Occipital lobe (tissue), 1 donor: ENCODE measurements at regions not wholly inside any gene's neighbourhood (a gene's known extent, or its start where the extent isn't known, plus 50 kb on each side); places are given as distances from the start of the nearest gene placed in this dataset.

Experiments
- DNase-seq: peaks from one replicate; lab custom pipeline; 2025; lab: John Stamatoyannopoulos, UW

DNA sequence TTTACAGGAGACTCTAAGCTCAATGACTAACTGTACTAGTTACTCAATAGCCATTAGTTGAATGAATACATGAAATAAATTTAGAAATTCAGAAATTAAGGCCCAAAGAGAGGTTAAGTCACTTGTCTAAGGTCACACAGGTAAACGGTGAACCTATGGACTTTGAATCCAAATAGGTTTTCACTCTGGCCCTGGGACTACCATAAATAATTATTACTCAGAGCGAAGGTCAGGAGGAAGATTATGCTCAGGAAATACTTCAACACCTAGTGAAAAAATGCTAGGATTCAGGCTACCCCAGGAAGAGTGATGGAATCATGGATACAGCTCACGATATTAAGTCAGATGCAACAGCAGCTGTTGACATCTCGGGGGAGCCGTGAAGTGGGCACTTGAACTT, 417.4 kb downstream of the GABRG2 start:
- no peak for DNase-seq

DNA sequence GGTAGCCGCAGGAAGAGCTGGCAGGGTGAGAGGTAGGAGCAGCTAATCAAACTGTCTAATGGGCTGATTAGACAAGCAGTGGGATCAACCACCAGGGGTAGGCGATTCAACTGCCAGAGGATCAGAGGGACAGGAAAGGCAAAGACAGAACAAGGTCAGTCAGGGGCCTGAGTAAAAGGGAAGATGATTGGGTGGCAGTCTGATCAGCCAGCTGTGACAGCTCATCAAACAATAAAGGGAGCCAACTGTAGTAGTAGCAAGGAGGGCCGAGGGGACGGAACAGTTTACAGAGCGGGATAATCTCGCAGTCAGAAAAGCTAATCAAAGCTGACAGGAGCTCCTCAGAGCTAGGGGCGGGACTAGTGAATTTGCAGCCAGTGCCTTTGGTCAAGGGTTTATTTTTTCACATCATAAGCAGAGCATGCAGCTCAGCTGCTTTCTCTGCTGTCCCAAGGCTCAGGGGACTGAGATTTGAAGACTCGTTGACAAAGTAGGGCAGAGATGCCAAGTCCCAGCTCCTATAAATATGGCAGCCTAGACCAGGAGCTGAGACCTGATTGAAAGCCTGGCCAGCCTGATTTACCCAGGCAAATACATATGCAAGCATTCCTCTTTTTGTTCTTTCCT, 418.2 kb downstream of the GABRG2 start:
- no peak for DNase-seq

DNA sequence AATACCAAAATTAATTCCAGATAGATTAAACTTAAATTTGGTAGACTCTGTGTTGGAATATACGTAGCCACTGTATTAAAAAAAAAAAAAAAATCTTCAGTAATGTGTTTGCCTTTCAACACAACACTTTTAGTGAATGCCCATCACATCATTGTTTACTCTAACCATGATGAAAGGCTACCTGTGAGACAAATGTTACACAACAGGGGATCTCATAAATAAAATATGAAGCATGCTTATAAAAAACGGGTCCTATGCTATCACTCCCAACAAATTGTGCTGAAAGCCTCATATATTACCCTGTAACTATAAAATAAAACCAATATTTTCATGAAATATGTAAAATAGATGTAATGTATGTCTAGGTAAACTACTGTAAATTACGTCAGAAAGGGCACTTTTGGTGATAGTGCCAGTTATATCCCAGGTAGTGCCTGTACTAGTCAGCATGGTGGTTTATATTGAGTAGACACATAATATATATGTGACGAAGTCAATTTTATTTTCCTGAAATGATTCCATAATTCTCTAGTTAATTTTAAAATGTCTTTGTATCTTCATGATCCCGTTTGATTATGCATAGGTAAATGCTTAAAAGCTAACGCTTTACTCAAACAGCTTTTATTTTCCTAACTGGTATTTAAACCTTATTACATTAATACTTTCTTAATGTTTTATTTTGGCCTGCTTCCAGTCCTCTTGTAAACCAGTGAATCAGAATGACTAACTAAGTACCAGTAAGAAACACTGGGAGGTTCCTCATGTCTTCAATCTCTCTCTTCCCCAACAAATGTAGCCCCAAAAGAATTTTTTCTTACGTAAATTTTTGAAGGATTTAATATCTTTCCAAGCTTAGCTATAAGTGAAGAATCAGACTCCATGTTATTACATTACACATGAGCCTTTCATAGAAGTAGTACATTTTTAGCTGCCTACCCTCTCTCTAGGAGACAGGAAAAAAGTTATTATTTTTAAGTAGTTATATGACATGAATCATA, 420.3 kb downstream of the GABRG2 start:
- DNase-seq, result no peak

DNA sequence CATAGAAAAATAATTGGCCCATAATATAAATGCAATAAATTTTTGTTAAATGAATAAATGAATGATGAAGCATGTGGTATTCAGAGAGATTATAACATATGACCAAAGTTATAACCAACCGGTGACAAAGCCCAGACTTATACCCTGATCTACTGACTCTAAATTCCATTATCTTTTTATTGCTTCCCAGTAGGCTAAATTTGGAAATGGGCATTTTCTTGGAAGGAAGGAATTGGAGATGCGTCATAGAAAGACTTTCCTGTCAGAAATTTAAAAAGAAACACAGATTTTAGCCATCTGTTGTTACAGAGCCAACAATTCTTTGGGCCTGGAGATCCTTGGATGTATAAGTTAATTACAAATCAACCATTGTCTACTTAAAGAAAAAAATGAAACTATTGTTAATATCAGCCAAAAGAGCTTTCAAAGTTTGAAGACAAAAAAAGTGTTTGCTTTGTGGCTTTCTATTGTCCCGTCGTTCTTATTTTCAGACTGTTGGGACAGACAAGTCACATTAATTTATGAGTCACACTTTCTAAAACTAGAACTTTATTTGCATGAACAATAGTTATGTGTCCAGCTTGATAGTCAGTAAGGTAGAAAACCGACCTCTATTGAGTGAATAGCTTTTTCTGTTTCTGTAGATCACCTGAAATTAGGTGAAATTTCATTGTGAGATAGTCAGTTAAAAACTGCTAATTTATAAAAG, 428.7 kb downstream of the GABRG2 start:
- no peak for DNase-seq

DNA sequence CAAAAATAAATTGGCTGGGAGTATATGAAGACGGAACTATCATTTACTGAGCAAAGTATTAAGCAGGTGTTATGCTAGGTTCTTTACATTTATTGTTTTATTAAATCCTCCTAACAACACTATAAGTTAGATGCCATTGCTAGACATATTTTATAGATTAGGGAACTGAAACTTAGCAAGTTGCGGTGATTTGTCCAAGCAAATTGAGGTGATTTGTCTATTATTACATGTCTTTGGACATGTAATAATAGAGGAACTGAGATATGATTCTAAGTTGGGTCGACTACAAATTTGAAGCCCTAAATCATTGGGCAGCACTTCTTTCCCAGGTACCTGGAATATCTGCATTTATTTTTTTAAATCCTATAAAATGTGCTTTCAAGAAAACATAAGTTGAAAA, 429.9 kb downstream of the GABRG2 start:
- DNase-seq, result no peak

DNA sequence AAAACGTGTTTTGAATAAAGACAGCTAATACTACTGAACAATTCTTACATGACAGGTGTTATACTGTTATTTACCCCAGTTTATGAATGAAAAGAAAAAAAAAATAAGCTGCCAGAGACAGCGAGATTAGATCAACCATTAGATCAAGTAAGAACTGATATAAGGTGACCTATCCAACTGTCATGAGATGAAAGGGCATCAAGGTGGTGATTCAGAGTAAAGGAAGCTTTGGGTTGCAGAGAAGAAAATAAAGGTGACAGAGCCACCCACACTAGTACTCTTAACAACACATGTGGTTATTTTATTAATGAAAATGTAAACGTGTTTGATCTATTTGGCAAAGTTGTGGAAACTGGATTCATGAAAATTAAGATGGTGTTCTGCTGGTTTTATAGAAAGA, 435.2 kb downstream of the GABRG2 start:
- DNase-seq, result no peak

DNA sequence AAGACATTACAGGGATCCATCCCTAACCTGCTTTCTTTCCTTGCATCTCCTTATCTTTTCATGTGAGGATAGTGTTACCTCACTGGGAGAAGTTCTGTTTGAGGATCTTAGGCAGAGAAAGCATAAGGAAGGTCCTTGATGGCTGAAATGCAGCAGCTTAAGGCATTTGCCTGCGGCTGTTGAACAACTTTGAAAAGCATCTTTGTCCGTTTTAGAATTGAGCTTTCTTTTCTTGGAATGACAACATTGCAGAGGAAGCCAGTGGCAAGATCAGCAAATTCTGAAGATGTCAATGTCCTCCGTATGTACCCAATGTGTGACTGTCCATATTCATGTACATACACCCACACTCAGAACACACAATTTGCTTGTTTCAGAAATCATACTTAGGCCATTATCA, 436.2 kb downstream of the GABRG2 start:
- no peak for DNase-seq

DNA sequence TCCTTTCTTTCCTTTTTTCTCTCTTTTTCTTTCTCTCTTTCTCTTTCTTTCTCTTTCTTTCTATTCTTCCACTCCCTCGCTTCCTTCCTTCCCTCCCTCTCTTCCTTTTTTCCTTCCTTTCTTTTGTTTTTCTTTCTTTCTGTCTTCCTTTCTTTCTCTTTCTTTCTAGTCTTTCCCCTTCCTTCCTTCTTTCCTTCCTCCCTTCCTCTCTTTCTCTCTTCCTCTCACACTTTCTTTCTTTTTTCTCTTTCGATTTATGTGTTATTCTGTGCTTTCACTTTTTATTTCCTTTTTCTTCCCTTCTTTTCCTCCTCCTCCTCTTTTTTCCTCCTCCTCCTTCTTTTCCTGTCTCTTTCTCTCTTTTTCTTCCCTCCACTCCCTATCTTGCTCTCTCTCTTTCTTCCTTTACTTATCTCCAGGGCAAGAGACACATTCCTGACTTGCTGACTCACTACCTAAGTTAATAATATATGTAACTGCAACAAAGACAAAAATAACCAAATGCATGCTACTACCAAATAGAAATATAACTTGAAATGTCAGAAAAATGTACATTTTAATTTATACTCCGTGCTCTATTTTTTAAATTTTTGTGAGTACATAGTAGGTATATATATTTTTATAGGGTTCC, 445.5 kb downstream of the GABRG2 start:
- DNase-seq, result no peak

DNA sequence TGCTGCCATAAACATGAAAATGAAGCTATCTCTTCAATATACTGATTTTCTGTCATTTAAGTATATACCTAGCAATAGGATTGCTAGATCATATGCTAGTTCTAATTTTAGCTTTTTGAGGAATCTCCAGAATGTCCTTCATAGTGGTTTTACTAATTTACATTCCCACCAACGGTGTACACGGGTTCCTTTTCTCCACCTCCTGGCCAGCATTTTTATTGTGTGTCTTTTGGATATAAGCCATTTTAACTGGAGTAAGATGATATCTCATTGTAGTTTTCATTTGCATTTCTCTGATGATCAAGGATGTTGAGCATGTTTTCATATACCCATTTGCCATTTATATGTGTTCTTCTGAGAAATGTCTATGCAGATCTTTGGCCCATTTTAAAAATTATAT, 446.5 kb downstream of the GABRG2 start:
- DNase-seq, result no peak

DNA sequence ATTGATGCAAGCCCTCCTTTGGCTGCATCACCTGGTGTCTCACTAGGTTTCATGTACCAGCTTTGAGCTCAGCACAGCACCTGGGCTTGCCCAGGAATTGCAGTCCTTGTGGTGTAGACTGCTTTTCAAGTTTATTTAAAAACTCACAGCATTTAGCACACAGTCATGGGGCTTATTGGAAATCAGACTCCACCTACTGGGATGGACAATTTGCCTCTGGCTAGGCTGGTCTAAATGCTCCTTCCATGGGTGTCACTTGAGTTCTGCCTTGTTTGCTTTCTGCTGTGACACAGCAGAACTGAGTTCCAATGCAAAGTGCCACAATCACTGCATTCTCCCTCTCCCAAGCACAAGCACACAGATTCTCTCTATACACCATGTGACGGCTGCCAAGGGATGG, 453.3 kb downstream of the GABRG2 start:
- no peak for DNase-seq

DNA sequence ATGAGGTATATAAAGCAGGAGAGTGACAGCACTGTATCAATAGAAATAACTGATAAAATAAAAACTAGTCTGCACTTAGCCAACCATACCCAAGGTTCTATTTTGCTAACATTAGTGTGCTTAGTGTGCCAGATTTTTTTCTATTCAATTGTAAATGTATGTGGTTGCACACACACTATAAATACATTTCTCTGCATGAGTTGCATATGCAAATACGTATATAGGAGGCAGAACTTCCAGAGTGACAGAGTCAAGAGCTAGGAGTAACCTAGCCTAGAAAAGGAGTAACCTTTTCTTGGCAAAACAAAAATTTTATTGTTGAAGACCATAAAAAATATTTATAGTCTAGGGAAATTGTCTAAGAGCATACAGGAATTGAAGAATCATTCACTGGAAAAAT, 461.6 kb downstream of the GABRG2 start:
- no peak for DNase-seq

DNA sequence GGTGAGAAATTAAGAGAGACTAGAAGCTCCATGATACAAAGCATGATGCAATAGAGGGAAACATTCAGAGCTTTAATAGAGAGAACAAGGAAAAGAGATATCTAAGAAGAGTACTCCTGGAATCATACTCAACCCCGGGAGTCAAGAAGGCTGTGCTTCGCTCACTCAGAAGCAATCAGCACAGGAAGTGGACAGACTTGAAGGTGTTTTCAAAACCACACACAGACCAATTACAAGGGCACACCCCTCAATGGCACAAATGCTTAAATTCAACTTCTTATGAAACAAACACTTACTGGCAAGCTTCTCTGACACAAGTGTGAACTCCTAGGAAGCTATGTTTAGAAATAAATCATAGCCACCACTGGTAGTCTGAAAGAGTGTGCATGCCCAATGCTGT, 462.3 kb downstream of the GABRG2 start:
- DNase-seq, result no peak

DNA sequence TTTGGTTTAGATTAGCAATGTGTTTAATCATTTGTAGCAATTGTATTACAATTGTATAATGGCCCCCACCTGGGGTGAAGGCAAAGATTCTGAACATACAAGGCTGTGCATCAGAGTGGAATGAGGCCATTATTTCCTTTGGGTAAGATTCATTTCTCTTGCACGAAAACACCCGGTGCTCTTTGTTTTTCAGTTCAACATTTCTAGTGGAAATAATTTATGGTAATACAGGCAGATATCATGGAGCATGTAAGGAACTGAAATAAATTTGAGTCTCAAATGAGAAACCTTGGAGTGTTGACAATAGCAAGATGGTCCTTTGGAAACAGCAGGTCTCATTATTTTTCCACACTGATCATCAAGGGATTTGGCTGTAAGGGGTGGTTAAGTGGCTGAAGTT, 475.9 kb downstream of the GABRG2 start:
- DNase-seq, result no peak

DNA sequence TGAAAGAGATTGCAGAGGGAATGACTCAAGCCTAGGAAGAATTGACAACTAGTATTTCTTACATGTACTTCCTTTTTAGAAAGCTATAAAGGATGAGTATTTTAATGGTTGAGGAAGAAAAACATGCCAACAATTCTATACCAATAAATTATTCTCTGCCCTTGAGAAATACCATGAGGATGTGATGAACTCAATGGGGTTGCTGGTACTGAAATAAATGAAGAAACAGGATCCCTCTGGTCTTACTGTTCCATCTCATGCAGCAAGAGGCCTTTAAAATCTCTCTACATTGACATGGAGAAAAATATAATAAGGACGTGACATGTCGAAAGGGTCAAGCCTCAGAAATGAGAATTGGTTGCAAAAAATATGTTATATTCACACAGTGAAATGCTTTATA, 477.3 kb downstream of the GABRG2 start:
- DNase-seq, result no peak

DNA sequence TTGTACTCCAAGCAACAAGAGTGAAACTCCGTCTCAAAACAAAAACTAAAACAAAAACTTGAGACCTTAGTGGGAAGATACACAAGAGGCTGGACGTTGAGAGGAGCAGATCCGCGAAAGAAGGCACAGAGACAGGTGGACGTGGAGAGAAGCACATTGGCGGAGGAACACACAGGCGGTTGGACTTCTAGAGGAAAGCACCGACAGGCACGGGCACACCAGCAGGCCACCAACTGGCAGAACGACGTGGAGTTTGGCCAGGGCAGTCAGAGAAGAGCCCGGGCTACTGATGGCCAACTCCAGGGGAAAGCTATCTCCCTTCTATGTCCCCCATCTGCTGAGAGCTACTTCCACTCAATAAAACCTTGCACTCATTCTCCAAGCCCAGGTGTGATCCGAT, 482.7 kb downstream of the GABRG2 start:
- no peak for DNase-seq

DNA sequence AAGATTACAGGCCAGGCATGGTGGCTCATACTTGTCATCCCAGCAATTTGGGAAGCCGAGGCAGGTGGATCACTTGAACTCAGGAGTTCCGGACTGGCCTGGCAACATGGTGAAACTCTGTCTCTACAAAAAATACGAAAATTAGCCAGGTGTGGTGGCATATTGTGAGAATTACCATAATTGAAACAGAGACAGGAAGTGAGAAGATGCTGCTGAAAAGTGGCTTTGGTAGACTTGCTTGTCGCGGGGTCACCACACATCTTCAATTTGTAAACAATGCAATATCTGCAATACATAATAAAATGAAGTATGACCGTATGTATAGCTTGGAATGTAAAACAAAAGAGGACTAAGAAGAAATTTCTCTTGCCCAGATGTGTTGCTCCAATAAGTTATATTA, 490.5 kb downstream of the GABRG2 start:
- DNase-seq, result no peak

DNA sequence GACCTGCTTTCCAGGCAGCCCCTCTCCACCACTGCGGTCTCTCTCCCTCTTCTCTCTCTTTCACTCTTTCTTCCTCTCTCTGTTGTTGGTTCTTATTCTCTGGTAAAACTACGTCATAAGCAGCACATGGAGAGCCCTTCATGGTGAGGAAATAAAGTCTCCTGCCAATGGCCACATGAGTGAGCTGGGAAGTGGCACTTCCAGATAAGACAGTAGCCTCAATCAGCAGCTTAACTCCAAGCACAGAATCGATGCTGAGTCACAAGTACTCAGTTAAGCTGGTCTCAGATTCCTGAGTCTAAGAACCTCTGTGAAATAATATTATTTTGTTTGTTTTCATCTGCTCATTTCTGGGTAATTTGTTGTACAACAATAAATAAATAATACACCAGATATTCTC, 500.1 kb downstream of the GABRG2 start:
- no peak for DNase-seq

DNA sequence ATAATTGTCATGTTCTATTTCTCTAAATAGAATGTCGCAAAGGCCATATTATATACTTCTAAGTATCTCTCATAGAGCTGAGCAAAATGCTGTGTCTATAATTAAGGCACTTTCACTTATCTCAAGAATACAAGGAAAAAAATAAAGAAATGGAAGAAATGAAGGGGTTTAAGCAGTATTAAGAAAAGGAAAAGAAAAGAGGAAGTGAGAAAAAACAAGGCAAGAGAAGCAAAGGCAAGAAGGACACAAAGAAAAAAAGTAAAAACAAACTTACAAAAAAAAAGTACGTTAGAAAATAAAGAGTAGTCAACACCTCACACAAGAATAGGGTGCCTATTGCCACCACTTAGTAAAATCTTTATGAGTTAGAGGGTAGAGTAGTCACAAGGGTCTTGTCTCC, 506.2 kb downstream of the GABRG2 start:
- no peak for DNase-seq

DNA sequence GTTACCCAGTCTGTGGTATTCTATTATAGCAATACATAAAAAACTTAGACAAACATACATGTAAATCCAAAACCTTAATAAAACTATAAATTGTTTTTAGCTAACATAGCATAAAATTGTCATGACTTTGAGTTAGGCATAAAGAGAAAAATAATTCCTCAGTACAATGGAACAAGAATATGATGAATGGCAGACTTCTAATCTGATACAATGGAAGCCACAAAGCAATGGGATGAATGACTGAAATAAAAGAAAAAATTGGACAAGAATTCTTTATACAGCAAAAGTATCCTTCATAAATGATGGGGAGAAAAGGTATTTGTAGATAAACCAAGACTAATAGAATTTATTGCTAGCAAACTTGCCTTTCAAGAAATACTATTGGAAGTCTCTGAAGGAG, 524.2 kb downstream of the GABRG2 start:
- DNase-seq, result no peak

DNA sequence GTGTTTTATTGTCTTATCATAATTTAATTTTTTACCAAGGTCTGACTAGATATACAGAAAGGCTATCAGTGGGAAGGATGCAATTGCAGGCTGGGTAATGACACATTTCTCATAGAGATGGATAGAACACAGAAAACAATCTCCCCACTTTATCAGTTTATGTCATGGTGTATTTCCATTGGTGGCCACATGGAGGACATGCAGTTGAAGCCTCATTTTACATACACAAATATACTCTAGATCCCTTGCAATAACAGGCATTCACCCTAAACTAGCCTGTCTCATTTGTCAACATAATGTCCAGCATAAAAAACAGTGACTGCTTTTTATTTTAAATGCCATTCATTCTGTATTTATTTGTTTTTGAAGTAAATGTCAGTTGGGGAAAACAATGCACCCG, 526.3 kb downstream of the GABRG2 start:
- DNase-seq, result no peak

DNA sequence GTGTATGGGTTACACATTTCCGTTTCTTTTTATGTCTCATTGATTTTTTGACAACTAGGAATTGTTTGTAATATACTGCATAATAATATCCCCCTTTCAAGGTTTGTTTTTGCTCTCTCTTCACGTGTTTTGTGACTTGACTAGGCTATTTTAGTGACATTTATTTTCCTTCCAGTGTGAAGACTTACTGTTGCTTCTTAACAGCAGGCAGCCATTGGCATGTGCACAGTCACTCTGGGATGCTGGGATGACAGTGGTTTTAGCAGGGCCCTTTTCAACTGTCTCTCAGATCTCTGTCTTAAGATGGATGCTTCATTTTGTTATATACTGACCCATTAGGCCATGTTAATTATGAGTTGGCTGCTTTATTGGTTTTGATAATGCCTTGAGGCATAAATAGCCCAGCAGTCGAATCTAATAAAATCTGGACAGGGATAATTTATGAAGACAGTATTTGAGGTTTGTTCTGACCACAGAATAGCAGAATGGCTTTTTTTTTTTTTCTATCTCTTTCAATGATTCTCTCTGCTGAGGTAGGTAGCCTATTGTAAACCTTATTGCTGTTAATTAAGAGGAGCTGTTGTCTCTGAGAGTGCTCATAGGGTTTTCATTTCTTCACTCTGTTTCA, 536.0 kb downstream of the GABRG2 start:
- no peak for DNase-seq

DNA sequence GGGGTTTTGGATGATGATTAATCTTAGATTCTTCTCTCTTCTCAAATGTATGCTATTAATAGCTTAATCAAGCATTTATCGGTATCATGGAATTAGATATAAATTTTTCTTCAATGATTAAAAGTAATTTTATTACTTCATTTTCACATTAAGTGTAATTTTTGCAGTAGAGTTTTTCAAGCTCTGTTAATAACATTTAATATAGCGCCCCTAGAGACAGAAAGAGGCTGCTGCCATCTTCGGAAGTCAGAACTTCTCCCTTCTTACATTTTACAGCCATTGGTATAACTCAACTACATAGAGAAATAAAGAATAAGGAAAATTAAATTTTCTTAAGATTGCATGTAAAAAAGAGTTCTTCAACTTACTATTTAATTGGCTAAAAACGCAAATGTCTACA, 540.3 kb downstream of the GABRG2 start:
- no peak for DNase-seq
